GM08714 (cell line): ENCODE measurements at regions not wholly inside any gene's neighbourhood (a gene's known extent, or its start where the extent isn't known, plus 50 kb on each side); places are given as distances from the start of the nearest gene placed in this dataset.

ENCODE experiments used
- H3K4me3 ChIP-seq: fragments of 200-500 bp; sonication (Bioruptor generic); 2 replicates; pipeline ENCODE4 v1.5.1; 2014; ENCODE audit warnings: mild to moderate bottlenecking, low read length, inconsistent platforms
- ZNF274 ChIP-seq: IDR thresholded peaks from 2 replicates; pipeline ENCODE4 v1.6.1; 2012; ENCODE audit warnings: mild to moderate bottlenecking, low read depth, low read length

- H3K4me3 ChIP-seq, result no peak overlapping the region
- TF ChIP-seq ZNF274, result no peak
Measured at GRCh38 chr1:59180735-59181134, 116.2 kb upstream of the FGGY start.

DNA sequence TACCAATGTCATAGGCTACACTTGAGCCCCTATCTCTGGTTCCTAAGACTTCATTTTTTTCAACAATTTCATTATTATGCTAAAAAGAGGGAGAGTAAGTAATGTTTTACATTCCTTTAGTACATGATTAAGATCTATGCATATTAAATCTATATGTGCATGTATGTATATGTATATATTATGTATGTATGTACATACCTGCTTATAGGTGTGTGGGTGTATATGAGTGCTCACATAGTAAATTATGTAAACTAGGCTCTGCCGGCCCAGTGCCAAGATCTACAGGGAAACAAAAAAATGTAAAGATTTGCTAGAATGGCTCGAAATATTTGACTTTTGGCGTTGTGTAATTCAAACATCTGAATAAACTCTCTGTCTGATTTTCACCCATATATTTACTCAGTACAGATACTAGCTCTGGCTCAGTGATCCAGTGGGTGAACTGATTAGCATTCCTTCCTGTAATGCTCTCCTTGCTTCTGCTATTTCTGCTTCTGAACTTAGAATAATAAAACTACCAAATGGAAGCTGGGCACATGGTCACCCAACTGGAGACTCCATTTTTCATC, 113.1 kb upstream of the FGGY start:
- no peak overlapping the region for H3K4me3 ChIP-seq
- no peak for TF ChIP-seq ZNF274

GRCh38 chr1:59184365-59184905, 112.5 kb upstream of the FGGY start:
- TF ChIP-seq ZNF274, result no peak

GRCh38 chr1:59185163-59185860, 111.6 kb upstream of the FGGY start:
- TF ChIP-seq ZNF274, result no peak

More at GRCh38 chr1:59184365-59184905, 112.5 kb upstream of the FGGY start:
- no peak overlapping the region for H3K4me3 ChIP-seq

DNA sequence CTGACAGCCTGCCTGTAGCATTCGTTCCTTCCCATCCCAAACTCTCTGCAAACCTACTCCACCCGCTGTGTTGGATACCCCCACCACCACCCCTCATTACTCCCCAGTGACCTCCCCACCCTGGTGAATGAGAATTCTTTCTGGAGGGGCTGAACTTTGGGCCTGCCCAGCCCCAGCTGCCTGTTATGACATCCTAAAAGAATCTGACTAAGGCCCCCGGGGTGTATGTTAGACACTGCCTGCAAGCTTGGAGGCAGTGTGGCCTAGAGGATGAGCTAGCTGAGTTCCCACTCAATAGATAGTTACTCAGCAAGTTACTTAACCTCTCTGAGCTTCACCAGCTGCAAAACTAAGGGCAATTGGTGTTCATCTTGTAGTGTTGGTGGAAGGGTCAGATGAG, 110.2 kb upstream of the FGGY start:
- TF ChIP-seq ZNF274, result no peak
- no peak overlapping the region for H3K4me3 ChIP-seq

More at GRCh38 chr1:59185163-59185860, 111.6 kb upstream of the FGGY start:
- H3K4me3 ChIP-seq, result no peak overlapping the region

DNA sequence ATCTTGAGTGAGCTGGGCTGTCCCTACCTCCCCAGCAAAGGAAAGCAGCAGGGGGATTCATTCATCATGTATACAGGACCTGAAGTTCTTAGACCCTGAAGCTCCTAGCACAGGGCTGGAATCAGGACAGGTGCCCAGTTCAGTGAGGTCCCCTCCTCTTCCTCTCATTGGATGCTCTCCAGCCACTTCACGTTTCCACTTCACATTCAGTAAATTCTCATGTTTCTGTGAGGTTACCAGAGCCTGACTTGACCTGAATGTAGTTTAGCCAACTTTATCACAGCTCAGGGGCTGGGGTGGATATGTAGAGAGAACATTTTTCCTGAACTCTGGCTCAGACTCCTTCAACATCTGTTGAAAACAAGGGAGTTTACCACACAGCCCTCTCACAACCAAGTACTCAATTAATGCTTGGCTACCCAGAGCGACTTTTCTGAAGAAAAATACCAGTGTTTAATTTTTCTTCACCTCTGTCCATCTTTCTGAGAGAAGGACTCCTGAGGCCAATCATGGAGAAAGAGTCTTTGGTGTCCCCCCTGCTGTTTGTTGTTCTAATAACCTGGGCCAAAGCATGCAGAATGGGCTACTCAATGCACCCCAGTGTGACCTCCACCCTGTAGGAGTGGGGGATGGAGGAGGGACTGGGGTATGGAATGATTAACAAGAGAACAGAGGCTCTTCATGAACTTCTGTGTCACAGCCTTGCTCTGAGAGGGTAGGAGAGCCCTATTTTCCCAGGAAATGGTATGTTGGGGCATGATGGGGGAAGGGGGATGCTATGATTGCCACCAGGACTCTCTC, 108.3 kb upstream of the FGGY start:
- no peak overlapping the region for H3K4me3 ChIP-seq
- TF ChIP-seq ZNF274, result no peak

- H3K4me3 ChIP-seq, result no peak overlapping the region
- TF ChIP-seq ZNF274, result no peak
Measured at GRCh38 chr1:59193443-59194093, 103.3 kb upstream of the FGGY start.

GRCh38 chr1:59194621-59195020, 102.3 kb upstream of the FGGY start:
- TF ChIP-seq ZNF274, result no peak
- H3K4me3 ChIP-seq, result no peak overlapping the region

DNA sequence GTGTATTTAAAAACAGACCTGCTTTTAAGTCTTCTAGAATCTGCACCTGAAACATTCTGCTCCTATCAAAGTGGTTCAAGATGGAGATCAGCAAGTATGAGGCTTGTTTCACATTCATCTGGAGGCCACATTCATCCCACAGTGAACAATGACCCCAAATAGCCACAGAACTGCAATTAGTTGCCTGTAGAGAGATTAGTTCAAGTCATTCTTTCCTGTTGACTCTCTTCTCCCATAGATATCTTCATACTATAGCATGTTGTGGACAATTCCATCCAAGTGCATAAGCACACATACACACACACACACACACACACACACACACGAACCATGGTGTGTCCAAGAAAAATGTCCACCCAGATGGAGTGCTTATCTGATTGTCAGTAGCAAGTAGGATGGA, 101.7 kb upstream of the FGGY start:
- H3K4me3 ChIP-seq, result no peak overlapping the region
- no peak for TF ChIP-seq ZNF274

DNA sequence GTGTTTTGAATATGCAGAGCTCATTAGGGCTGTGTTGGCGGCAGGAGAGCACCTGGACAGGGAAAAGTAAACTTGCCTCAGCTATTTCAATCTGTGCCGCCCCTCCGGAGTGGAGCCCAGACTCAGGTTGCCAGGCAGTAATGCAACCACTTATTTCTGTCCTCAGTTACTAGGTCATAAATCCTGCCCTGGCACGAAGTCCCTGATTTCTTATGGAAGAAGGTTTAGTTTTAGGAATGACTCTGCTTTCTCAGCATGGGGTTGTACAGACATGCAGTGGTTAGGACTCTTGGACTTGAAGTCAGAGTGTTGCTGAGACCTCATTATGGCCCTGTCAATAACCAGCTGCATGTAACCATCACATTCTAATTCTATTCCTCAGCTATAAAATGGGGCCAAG, 98.3 kb upstream of the FGGY start:
- TF ChIP-seq ZNF274, result no peak
- no peak overlapping the region for H3K4me3 ChIP-seq

DNA sequence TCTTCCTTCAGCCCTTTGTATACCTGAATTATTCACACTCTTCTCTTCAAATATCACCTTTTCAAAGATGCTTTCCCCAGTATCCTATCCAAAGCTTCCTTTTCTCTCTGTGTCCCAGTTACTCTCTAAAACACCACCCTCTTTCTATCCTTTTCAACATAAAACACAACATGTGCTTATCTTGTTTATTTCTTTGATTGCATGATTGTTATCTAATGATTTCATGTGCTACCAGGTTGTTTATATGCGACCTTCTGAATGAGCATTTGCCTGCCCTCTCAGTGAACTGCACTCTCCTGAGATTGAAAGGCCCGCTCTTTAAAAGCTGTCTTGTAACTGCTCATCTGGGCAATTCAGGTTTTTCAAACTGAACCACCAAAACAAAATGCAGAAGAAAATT, 97.7 kb upstream of the FGGY start:
- TF ChIP-seq ZNF274, result no peak
- H3K4me3 ChIP-seq, result no peak overlapping the region

- TF ChIP-seq ZNF274, result no peak
- no peak overlapping the region for H3K4me3 ChIP-seq
Measured at GRCh38 chr1:59199719-59200376, 97.0 kb upstream of the FGGY start.

- TF ChIP-seq ZNF274, result no peak
- H3K4me3 ChIP-seq, result no peak overlapping the region
Measured at GRCh38 chr1:59201341-59201740, 95.6 kb upstream of the FGGY start.

DNA sequence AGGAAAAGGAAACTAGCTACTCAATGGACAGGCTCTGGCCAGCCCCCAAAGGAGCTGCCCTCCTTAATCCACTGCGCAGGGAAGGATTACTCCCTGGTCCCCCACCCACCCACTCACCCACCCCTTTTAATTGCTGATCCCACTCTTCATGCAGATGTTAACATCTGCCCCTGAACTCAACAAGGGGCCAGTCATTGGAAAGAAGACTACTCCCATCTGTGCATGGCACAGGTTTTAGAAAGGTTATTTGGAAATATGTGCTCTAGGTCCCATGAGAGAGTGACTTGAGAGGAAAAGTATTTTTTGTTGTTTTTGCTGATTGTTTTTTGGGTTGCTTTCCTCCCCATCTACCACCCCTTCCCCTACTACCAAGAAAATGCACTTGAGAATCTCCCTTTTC, 94.4 kb upstream of the FGGY start:
- no peak overlapping the region for H3K4me3 ChIP-seq
- no peak for TF ChIP-seq ZNF274
